Activated T-cell treated with anti-CD3 and anti-CD28 coated beads for 1 hour (primary cell): ENCODE measurements at regions not wholly inside any gene's neighbourhood (a gene's known extent, or its start where the extent isn't known, plus 50 kb on each side); places are given as distances from the start of the nearest gene placed in this dataset.

Experiments
- DNase-seq: peaks from one replicate; pipeline ENCODE4 v3.0.0-alpha.2; 2020; ENCODE audit warnings: low read depth

DNA sequence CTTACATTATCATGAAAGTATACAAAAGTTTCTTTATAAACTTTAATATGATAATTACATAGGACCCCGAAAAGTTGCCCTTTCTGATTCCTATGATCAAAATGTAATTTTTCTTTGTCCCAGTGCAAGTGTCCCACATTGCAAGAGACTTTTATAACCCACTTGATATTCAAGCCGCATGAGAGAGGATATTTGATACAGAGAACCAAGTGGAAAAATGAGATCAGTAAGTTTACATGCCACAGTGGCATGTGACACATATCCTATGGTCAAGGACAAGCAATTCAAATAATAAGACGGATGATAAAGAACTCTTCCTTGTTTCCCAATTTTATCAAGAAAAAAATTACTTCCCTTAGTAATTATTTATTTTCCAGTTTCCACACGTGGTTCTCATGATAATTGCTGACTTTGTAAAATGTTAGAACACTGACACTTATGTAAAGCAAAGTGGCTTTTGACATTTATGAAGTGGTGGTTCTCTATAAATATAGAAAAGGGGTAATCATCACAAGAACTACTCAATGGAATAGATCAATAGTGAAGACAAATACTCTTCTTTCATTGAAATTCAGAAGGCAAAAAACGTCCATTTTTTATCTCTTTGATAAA, 273.7 kb upstream of the NOCT start:
- DNase-seq = no peak

GRCh38 chr4:138740816-138741745, 274.5 kb upstream of the NOCT start:
- no peak for DNase-seq

- no peak for DNase-seq
Measured at GRCh38 chr4:138736362-138736761, 279.2 kb upstream of the NOCT start.

DNA sequence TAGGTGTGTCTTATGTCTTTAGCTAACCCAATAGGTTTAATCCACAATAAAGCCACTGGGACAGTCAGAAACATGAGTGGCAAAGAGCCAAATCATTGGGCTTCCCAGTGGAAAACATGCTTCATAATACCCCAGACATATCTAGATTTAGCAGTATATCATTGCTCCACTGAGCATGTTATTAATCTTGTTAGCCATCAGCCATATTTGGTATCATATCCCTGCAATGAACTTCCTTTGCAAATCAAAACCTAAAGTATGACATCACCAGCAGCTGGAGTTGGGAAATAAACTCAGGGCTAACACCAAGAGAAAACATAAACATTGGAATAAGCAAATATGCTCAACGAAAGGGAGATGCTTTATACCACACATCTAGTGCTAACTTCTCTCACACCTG, 280.8 kb upstream of the NOCT start:
- DNase-seq = no peak

GRCh38 chr4:138728566-138728965, 287.0 kb upstream of the NOCT start:
- DNase-seq = no peak

- DNase-seq = no peak
Measured at GRCh38 chr4:138727731-138728130, 287.9 kb upstream of the NOCT start.

DNA sequence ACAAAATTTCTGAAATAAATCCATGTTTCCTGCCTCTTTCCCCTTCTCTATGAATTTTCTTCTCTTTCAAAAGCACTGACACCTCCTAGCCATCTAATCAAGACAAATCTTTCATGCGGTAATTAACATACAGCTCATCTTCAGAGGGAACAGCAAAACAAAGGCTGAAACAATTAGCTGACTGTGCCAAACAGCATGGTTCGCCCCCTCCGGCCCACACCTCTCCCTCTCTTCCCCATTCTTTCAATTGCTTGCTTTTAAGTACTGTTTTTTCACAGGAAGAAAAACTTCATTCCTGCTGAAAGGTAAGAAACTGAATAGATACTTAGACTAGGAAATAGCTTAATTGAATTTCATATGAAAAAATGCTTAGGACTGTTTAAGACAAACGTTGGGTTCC, 291.1 kb upstream of the NOCT start:
- DNase-seq = no peak

GRCh38 chr4:138716559-138717335, 298.8 kb upstream of the NOCT start:
- no peak for DNase-seq

- no peak for DNase-seq
Measured at GRCh38 chr4:138710297-138710696, 305.3 kb upstream of the NOCT start.

DNA sequence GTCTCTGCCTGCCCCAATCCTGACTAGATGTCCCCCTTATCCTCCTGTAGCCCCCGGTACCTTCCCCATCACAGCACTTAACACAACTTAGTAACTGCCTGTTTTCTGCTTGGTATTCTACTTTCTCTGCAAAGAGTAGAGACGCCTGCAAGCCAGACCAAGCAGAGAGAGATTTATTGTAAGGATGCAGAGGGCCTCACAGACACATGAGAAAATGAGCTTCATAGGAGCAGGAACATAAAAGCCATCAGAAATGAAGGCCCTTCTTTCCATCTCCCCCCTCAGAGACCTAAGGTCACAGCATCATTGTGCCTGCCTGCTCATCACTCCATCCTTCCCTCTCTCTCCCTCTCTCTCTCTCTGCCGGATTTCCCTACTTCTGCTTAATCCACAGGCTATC, 305.7 kb upstream of the NOCT start:
- DNase-seq = no peak

GRCh38 chr4:138707746-138708677, 307.6 kb upstream of the NOCT start:
- no peak for DNase-seq

DNA sequence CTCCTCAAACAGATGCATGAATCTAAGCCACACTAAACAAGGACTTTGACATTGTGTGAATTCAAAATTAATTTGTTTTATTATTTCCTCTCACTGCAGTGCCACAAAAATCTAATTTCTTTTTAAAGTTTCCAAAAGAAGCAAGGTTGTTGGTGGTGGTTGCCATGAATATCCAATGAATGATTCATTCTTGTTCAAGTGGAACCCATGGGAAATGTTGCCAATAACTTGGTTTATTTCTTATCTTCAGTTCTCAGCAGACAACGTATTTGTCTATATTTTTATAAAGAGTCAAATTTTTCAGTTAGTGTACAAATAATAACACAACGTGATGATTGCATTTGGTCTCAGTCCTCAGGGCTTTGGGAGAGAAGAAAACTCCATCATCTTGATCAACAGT, 309.4 kb upstream of the NOCT start:
- no peak for DNase-seq

- no peak for DNase-seq
Measured at GRCh38 chr4:138702190-138702824, 313.3 kb upstream of the NOCT start.

DNA sequence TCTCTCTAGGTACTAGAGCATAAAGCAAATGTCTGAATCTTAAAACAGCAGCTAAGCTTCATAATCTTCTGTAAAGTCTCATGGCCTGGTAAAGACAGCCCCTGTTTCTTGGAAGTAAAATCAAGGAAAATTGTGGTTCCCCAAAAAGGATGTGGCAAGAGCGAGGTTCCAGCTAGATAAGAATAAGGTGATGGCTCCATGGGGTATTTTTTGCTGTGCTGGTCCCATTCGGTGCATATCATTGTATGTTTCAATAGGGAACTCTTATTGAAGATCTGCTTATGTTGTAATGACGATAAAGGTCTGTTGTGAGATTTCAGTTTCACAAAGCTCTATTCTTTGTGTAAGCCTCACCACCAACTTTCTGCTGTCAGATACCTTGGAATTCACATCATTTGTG, 316.9 kb upstream of the NOCT start:
- no peak for DNase-seq

DNA sequence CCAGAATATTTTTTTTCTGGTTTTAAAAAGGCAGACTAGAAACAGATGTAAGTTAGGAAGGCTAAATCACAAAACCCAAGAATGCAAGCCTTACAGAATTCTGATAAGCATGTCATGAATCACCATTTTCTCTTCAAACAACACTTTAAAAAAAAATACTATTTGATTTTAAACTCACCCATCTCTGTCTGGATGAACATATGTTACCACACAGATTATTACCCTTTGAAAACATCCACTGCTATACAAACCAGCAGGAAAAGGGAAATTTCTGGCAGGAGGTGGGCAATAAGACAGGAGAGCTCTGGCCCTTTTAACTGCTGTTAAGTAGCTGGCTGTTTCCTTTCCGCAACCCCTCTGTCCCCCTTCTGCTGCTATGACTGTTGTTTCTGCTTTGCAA, 317.7 kb upstream of the NOCT start:
- no peak for DNase-seq

DNA sequence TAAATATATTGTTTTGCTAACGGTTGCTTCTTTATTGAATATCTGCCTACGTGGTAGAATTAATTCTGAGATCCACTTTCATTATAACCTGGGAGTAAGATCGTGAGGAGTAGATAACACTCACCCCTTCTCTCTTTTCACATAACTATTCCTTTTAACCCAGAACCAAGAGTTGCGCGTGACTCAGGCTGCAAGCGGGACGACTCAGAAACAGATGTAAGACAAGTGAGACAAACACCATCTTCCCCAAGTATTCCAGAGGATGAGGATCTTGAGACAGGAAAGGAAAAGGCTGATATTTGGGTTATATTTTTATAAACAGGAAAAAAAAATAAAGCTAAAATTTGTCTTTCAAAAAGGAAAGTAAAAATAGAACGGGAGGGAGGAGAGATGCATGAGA, 318.8 kb upstream of the NOCT start:
- DNase-seq = no peak

GRCh38 chr4:138696058-138696457, 319.5 kb upstream of the NOCT start:
- no peak for DNase-seq

DNA sequence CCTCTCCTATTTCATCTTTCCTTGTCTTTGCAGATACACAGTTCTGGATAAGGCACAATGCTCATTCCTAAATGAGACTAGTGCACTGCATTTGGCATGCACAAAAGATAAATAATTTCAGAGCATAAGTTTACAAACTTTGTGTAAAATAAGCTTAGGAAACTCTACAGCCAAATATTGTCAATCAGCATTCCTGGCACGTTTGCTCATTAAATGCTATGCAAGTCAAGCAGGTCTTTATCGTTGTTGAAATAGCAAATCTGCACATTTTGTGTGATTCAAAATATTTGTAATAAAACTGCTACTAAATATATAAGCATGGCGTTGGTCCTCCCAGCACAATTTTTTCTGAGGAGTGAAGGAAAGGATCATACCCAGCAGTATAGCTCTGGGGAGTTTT, 322.1 kb upstream of the NOCT start:
- no peak for DNase-seq

DNA sequence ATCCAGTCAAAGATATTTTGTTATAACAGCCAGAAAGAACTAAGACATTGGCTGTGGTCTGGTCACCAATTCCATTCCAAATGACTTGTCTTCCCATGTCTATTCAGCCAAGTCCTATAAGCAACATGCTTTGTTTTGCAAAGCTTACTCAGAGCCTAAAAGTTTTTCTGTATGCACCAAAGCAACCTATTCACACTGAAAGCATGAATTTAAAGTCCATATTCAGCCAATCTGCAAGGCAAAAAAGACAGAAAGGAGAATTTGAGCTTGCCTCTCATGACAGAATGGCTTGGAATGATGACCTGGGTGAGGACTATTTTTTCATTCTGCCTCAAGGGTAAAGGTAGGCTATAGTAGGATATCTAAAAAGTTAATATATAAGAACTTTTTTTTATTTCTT, 323.2 kb upstream of the NOCT start:
- no peak for DNase-seq

- DNase-seq = no peak
Measured at GRCh38 chr4:138689593-138689992, 326.0 kb upstream of the NOCT start.

GRCh38 chr4:138689187-138689586, 326.4 kb upstream of the NOCT start:
- DNase-seq = no peak
